GDM1 (cell line): ENCODE measurements at regions not wholly inside any gene's neighbourhood (a gene's known extent, or its start where the extent isn't known, plus 50 kb on each side); places are given as distances from the start of the nearest gene placed in this dataset.

ENCODE experiments used
- DNase-seq: peaks from one replicate; lab custom pipeline; 2025; lab: John Stamatoyannopoulos, UW

DNA sequence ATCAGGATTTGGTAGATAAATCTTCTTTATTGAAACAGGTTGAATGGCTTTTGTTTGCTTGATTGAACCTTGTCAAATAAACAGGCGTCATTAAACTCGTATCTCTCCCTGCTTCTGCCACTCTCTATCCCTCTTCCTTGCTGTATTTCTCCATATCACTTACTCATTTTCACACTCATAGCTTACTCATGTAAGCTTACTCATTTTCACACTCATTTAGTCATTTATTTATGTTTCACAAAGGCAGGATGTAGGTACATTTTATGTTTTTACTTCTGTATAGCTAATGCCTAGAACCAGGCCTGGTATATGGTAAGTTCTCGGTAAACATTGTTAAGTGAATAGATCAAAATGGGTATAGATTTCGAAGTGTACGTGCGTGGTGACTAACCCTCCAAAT is 450.0 kb downstream of the PMP22 start:
- no peak for DNase-seq

GRCh38 chr17:14813649-14814370 is 451.3 kb downstream of the PMP22 start:
- peak; percentile 5 for DNase-seq

DNA sequence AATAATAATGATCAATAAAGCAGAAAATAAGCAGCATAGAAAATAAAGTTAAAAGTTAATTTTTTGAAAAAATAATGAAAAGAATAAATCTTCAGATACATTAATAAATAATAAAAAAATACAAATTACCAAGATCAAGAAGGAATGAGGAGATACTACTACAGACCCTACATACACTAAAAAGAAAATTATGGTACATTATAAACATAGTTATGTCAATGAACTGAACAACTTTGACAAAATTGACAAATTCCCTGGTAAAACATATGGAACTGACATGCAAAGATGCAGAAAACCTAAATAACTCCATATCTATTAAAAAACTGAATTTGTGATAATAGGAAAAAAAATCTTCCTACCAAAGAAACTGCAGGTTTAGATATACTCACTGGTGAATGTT is 456.7 kb downstream of the PMP22 start:
- no peak for DNase-seq

GRCh38 chr17:14805348-14805747 is 459.8 kb downstream of the PMP22 start:
- no peak for DNase-seq

DNA sequence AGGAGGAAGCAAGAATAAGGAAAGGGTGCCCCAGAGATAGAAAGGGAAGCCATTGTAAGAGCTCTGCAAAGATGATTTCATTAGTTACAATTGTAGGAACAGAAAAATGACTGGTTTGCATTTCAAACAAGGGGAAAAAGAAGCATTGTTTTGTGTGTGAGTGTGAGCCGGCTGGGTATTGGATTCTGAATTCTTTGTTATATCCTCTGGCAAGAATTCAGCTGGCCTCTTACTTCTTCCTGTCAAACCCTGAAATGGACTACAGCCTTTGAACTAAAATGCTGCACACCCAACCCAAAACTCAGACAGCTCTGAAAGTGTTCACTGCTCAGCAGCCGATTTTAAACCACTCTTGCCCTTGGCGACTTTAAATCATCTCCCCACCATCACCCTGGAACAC is 461.3 kb downstream of the PMP22 start:
- DNase-seq: no peak

GRCh38 chr17:14797801-14798200 is 467.3 kb downstream of the PMP22 start:
- DNase-seq: no peak

DNA sequence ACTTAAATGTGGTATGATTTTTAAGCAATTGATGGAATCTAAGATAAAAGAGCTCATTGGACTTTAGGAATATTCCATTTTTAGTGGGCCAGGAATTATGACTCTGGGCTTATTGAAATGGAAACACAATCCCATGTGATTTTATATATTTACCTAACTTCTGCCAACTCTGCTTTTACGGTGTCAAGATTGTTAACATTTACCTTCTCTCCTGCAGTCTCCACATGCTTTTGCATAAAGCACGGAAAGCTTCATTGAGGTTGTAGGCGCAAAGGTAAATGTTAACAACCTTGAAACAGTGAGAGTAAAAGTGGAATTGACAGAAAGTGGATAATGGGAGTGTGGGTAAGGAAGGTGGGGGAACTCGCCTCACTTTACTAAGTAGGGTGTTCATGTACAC is 468.1 kb downstream of the PMP22 start:
- DNase-seq: no peak

GRCh38 chr17:14794961-14795360 is 470.2 kb downstream of the PMP22 start:
- DNase-seq: no peak

DNA sequence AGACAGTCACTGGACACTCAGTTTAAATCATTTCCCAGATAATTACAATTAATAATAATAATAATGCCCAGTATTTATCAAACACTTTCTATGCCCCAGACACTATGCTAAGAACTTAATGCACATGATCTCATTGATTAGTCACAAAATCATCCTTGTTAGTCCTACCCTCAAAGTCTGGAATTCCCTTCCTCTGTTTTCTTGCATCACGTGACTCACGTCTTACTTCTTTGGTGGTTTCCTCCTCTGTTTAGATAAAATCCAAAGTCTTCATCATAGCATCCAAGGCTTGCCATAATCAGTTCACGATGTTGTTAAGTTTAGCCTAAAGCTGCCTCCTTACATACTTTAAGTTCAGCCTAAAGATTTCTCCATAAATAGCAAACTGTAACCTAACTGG is 471.9 kb downstream of the PMP22 start:
- no peak for DNase-seq

DNA sequence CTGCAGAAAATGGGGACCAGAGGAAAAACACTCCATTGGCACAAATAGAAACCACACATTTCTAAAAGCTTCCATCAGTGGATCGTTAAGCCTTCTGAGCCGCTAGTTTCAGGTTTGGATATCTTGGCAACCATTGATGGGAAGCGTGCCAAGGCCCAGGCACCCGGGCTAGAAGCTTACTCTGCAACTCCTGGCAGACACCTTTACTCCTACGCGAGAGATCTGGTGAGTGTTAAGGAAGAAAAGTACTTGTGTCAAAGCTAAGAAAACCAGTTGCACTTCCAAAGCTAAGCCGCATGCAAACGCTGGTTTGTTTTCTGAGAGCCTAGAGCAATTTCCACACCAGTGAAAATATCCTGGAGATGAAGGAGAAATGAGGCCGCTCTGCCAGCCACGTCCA is 472.4 kb downstream of the PMP22 start:
- DNase-seq: no peak

GRCh38 chr17:14791221-14791620 is 473.9 kb downstream of the PMP22 start:
- no peak for DNase-seq

DNA sequence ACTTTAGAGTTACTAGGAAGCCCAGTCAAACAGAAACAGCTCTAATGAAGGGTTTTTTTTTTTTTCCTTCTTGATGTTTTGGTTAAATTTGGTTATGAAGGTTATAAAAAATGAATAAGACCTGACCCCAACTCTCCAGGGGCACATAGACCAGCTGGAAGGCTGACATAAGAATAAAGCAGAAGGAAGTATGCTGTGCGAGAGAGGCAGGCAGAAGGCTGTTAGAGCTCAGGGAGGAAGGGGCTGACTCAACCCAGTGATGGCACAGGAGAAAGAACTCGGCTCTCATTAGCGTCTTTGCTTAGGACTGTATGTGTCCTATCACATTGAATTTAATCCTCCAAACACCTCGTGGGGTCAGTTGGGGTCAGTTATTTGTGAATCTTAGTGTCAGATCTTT is 474.6 kb downstream of the PMP22 start:
- DNase-seq: peak; percentile 33

GRCh38 chr17:14784997-14785696 is 480.0 kb downstream of the PMP22 start:
- DNase-seq: no peak

DNA sequence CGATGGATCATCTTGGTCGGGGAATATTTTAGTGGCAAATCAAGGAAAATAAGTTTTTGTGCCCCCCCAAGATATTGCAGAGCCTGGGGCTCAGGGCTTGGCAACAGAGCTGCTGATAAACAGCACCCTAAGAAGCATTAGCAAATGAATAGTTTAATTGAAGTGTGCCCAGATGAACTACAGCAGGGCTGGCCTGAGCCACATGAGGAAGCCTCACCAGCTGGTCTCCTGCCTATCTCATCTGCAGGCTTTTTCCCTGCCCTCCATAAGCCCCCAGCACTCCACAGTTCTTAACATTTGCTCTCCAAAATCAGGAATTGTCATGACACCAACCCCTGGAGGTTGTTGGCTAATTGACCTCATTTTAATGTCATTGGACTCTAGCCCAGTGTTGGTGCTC is 480.2 kb downstream of the HS3ST3B1 start:
- no peak for DNase-seq

GRCh38 chr17:14780097-14780651 is 479.3 kb downstream of the HS3ST3B1 start:
- no peak for DNase-seq

- no peak for DNase-seq
Observed at GRCh38 chr17:14779241-14779640, 478.4 kb downstream of the HS3ST3B1 start.

DNA sequence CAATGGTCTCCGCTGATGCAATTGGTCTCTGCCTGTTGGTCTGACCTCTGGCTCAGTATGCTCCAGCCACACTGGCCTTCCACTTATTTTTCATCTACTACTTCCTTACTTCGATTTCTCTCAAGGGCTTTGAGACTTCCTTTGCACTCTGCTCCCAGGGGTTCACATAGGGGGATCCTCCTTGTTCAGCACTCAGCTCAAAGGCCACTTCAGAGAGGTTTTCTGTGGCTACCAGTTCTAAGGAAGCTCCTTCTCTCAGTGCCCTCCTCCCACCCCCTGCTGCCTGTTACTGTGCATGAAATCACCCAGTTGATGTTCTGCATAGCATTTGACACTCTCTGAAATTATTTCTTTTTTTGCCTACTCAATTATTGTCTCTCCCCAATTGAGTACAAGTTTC is 476.4 kb downstream of the HS3ST3B1 start:
- no peak for DNase-seq

- DNase-seq: no peak
Observed at GRCh38 chr17:14776791-14777190, 475.9 kb downstream of the HS3ST3B1 start.

DNA sequence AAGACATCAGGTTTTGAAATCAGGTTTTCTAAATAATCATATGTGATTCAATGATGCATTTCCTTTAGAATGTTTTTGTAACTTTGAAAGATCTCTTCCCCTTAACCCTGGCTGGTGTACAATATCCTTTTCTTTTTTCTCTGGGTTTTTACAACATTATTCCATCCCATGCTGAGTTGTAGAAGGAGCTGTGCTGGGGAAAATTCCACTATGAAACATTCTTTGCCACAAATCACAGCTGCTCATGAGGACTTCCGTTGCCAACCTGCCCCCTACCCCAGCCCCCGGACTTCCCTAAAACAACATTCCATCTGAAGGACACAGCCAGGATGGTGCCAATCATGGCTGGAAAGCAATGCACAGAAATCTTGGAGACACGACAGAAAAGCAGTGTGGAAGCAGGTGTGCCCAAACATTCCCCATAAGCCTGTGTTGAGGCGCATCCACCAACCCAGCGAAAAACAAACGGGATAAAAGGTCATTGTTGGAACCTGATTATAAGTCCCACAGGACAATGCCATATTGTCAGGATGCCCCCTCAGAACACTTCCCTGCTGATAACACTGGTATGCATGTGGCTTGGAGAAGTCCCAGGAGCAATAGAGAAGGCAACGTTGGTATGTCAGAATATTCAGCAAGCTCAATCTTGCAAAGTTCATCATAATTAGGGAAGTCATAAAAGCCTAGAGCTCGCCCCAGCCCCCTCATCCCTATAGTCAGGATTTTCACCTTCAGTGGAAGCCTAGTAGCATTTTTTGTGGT is 475.0 kb downstream of the HS3ST3B1 start:
- no peak for DNase-seq

GRCh38 chr17:14774774-14775173 is 473.9 kb downstream of the HS3ST3B1 start:
- DNase-seq: no peak

- no peak for DNase-seq
Observed at GRCh38 chr17:14772776-14773175, 471.9 kb downstream of the HS3ST3B1 start.

DNA sequence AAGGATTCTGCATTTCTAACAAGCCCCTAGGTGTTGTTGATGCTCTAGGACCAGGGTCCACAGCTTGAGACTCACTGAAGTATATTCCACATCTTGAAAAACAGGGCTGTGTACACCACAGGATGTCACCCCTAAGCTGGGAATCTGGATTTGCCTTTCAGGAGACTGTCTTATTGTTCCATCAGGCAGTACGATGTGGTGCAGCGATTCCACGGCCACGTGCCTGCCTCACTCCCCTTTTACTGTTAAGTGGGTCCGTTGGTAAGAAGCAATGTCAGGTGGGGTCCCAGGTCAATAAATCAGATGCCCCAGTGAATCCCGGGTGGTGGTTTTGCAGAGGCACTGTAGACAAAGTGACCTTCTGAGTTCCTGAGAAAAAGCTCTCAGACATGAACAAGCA is 470.7 kb downstream of the HS3ST3B1 start:
- DNase-seq: no peak

DNA sequence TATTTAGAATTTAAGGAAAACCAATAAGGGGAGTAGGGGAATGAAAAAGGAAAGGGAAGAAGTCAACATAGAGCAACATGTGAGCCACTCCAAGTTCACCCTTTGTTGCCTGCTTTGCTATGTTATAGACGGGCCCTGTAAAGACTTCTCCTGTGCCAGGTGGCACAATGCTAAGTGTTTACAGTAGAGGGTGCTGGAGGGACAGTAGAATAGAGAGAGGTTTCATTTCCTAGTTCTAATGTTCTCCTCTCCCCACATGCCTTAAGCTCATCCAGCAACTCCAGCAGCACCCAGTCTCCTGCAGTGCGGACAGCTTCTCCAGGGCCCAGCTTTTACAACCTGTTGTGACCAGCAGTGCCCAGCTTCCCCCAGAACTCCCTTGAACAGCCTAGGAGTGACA is 468.0 kb downstream of the HS3ST3B1 start:
- no peak for DNase-seq
